GM12873 (cell line): ENCODE measurements at regions not wholly inside any gene's neighbourhood (a gene's known extent, or its start where the extent isn't known, plus 50 kb on each side); places are given as distances from the start of the nearest gene placed in this dataset.

ENCODE experiments used
- CTCF ChIP-seq: IDR thresholded peaks from 2 replicates; pipeline ENCODE4 v1.5.1; 2012; ENCODE audit warnings: low read depth, mild to moderate bottlenecking, moderate library complexity, low read length, control low read depth; ENCODE audit not compliant: insufficient read depth; ENCODE audit errors: missing control alignments

GRCh38 chr17:73753751-73754496, 109.7 kb upstream of the SDK2 start:
- no peak for TF ChIP-seq CTCF

GRCh38 chr17:73754886-73755400, 110.7 kb upstream of the SDK2 start:
- no peak for TF ChIP-seq CTCF

- TF ChIP-seq CTCF: no peak
These were observed 113.2 kb upstream of the SDK2 start for GRCh38 chr17:73757420-73757819.

GRCh38 chr17:73758245-73758644, 114.0 kb upstream of the SDK2 start:
- no peak for TF ChIP-seq CTCF

- TF ChIP-seq CTCF: no peak
These were observed 115.1 kb upstream of the SDK2 start for GRCh38 chr17:73759324-73759723.

- no peak for TF ChIP-seq CTCF
These were observed 115.6 kb upstream of the SDK2 start for GRCh38 chr17:73759734-73760438.

- no peak for TF ChIP-seq CTCF
These were observed 116.2 kb upstream of the SDK2 start for GRCh38 chr17:73760439-73760758.
